DMS53 treated with DMSO at 0.1 percent for 48 hours (cell line): ENCODE measurements at regions not wholly inside any gene's neighbourhood (a gene's known extent, or its start where the extent isn't known, plus 50 kb on each side); places are given as distances from the start of the nearest gene placed in this dataset.

Source experiments
- DNase-seq: peaks from one replicate; lab custom pipeline; 2025; ENCODE audit not compliant: unreplicated experiment; lab: John Stamatoyannopoulos, UW

DNA sequence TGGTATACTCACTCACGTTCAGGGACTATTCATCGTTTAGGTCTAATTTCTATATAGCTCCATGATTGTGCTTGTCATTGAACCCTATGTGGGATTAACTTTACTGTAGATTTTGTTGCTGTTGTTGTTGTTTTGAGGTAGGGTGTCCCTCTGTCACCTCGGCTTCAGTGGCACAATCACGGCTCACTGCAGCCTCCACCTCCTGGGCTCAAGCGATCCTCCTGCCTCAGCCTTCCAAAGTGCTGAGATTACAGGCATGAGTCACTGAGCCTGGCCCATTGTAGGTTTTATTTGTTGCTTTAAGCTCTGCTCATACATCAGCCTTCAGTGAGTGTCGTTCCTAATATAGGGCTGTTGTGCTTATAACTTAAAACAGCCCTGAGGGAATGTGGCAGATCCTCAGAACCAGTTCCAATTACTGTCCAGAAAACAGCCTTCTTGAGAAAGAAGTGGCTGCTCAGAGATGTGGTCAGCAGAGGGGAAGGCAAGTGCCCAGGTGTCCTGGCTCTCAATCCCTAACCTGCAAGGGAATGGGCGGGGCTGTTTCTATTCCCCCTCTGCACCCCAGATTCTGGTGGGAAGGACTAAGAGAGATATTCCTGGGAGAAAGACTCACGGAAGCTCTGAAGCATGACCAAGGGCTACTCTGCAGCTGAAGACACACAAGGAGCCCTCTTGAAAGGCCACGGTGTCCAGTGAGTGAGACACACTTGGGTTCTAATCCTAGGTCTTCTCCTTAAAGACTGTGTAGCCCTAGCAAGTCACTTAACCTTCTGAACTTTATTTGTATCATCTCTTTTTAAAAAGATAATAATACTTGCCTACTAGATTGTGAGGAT is 79.6 kb upstream of the LCLAT1 start:
- no peak for DNase-seq

DNA sequence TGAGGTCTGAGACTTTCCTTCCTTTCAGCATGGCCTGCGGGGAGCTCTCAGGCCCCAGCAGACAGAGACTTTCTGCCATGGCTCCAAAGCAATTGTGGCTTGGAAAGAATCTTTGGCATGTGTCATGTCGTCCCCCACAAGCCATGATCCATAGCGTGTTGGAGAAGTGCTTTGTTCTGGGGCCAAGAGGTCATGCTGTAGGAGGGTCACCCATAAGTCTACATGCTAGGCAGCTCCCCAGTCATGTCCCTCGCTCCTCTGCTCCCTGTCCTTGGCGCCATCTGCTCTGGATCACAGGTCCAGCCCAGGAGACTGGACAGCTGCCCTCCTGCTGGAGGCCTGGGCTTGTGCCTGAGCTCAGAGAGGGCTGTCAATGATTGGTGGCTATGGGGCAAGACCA is 78.8 kb upstream of the LCLAT1 start:
- DNase-seq: no peak

DNA sequence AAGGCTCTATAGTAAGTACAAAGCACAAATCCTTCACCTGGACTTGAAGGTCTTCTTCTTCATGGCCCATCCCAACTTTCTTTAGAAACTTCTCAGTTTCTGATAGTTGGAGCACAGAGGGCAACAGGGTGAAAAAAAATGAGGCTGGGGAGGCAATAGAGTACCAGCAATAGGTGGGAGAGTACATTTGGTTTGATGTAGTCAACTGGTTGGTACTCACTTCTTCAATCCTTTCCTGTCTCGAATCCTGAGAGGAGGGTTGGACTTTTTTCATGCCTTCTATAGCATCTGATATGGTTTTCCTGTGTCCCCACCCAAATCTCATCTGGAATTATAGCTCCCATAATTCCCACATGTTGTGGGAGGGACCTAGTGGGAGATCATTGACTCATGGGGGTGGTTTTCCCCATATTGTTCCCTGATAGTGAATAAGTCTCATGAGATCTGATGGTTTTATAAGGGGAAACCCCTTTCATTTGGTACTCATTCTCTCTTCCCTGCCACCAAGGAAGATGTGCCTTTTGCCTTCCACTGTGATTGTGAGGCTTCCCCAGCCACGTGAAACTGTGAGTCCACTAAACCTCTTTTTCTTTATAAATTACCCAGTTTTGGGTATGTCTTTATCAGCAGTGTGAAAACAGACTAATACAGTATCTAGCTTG is 75.9 kb upstream of the LCLAT1 start:
- no peak for DNase-seq

DNA sequence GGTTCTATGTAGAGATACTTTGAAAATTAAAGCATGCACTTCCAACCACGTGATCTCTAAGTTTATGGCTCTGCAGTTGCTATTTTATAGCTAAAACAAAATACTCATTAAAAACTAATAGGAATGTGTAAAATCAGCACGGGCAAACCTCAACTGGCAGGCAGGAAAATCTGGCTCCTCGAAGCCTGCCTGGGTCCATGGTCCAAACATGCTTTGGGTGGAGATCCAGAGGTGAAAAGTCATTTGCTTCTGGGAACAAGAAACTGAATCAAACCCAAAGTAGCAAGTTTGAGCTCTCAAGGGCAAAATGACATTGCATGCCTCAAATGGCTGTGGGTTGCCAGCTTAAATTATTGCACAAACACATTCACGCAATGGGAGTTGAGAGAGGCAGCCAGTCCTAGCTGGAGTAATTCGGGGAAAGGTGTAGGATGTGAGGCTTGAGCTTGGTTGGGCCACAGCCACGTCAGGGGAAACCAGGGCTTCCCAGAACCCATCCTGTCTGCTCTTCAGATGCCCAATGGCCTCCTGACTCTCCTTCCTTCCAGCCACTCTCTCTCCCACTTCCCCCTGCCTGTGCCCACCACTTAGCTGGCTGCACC is 75.2 kb upstream of the LCLAT1 start:
- no peak for DNase-seq

DNA sequence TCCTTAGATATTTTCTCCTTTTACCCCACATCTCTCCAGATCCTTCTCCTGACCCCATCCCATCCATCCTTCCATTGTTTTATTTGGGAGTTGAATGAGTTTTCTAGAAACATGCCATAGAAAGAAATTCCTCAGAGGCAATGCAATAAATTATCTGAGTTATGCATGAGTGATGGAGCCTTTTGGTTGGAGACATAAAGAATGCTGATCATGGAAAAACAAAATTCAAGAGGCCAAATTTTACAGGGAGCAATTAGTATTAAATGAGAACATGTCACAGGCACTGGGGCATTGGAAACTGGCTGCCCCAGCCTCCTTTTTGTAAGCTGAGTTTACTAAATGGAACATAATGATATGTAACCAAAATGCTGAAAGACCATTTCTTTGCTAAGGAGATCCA is 74.2 kb upstream of the LCLAT1 start:
- no peak for DNase-seq

DNA sequence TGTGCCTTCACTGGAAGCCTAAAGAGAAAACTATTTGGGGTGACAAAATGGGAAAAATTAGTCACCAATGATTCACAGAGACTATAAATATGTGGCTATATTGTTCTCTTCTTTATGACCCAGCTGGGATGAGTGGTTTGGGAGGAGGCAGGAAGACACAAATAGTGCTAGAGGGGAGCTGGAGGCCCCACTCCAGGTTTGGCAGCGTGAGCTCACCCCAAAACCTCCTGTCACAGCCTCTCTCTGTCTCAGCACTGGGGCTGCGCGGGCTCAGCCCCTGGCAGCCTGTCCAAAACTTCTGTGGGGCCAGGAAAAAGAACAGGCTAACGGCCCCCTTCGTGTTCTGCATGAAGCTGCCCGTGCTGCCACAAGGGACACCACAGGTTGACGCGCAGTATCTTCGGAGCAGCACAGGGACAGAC is 73.2 kb upstream of the LCLAT1 start:
- DNase-seq: no peak

DNA sequence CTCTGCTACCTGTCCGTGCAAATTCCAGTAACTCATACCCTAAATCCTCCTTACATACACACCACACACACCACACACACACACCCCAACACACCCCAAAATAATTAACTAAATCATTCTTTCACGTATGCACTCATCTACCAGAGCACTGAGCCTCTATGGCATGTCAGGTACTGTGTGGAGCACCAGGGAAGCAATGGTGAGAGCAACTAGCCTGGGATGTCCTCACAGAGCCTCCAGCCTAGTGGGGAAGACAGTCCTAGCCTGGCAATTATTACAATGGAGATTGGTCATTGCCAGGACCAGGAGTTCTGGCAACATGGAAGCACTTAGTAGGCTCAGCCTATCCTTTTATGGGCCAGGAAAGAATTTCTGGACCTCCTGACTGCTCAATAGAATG is 72.7 kb upstream of the LCLAT1 start:
- DNase-seq: no peak

DNA sequence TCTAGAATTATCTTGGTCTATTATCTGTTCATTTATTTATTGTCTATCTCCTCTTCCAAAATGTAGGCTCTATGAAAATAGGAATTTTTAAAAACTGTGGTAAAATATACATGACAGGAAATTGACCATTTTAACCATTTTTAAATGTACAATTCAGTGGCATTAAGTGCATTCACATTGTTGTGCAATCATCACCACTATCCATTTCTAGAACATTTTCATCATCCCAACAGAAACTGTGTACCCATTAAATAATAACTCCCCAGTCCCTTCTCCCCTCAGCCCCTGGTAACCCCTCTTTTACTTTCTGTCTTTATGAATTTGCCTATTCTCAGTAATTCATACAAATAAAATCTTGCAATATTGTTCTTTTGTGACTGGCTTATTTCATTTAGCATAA is 71.1 kb upstream of the LCLAT1 start:
- no peak for DNase-seq

DNA sequence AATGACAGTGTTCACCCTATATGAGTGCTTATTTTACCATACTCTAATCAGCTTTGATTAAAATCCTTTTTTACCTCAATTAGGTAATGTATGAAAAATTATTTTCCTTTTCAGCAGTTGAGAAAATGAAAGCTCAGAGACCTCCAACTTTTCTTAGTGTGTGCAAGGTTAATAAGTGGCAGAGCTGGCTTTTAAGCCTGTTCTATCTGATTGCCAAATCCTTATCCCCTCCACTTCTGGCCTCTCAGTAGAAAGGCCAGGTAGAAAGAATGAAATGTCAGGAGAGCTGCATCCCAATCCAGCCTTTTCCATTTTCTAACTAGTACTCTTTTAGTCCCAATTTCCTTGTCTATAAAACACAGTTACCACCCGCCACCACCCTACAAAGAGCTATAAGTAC is 67.6 kb upstream of the LCLAT1 start:
- no peak for DNase-seq

DNA sequence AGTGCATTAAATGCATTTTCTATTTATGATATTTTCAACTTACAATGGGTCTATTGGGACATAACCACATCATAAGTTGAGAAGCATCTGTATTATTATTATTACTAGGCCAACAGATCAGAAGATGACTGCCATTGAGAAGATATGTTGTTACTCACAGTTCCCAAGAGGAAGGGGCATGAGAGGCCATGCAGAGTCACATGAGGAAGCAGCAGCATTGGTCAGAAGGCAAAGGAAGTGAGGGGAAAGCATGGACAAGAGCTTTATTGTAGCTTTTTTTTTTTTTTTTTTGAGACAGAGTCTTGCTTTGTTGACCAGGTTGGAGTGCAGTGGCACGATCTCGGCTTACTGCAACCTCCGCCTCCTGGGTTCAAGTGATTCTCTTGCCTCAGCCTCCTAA is 66.2 kb upstream of the LCLAT1 start:
- no peak for DNase-seq

DNA sequence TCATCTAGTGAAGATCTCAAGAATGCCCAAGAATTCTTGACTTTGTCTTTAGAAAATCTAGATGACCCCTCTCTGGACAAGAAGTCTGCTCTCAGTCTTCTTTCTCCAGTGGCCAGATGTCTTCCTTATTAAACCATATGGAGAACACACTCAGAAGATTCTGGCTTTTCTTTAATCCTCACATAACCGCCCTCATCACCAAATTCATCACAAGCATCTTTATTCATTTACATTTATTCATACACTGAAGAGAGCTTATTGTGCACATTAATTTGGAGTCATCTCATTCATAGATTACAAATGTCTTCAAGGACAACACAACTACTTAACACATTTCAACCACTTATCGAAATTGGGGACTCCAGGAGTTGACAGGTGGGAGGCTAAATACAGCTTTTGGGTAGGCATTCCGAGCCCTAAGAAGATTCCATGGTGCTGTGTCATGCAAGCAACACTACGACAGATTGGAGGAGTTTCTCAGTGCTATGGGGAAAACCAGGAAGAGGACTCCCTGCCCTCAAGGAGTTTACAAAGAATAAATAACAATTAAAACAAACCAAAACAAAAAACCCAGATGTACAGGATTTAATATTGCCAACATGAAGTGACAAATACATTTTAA is 64.8 kb upstream of the LCLAT1 start:
- no peak for DNase-seq

DNA sequence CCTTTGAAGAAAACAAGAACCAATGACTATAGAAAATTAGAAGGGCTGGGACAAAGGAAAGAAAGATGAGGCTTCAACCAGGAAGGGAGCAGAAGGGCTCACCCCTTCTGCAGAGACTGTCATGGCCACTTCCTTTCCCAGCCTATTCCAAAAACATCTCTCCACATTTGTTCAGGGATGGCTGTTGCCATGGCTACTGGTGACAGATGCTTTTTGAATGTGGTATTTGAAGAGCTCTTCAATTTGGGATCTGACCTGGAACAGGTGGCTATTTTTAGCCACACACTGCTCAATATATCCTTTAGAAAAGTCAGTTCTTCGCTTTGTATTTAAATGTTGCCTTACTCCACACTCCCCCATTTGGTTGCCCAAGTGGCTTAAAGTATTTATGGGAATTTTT is 64.1 kb upstream of the LCLAT1 start:
- no peak for DNase-seq

DNA sequence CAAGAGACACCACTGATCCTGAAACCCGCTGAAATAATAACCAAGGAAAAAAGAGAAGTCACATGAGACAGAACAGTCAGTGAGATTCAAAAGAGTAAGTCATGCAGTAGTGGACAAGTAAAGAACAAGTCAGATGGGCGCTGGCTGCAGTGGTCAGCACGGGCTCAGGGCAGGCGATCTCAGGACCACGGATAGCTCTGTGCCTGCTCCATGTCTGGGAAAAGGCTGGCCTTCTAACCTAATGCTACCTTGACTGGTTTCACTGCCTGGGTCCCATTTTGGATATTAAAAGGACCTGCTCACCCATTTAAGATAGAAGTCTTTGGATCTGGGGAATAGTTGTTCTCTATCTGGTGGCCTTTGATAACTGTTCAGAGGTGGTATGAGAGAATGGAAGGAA is 61.7 kb upstream of the LCLAT1 start:
- no peak for DNase-seq

DNA sequence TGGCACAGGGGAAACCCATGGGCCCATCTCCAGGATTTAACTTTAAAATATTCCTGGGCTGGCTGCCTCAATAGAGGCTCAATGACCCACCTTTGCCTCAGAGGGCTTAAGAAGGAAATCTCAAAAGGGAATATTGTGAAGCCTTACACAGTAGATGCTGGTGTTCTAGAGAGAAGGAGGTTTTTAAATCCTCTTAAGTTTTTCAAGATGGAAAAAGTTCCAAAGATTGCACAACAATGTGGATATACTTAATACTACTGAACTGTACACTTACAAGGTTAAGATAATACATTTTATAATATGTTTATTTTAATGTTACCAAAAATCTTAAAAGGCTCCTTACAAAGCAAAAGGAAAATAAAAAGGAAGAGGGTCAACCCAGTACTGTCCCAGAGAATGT is 54.9 kb upstream of the LCLAT1 start:
- DNase-seq: no peak

DNA sequence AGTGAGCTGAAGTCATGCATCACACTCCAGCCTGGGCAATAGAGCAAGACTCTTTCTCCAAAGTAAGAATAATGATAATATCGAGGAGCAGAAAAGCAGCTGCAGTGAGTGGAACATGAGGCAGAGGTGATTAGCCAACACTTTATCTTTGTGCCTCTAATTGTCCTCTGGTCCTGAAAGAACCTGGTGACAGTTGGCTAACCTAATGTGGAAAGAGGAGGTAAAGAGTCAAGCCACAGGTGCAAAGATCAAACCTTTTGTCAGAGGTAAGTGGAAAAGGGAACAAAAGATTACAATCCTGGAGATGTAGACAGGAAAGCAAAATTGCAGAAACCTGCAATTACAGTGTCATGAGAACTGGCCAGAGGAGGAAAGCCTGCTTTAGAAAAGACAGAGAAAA is 53.5 kb upstream of the LCLAT1 start:
- DNase-seq: no peak

DNA sequence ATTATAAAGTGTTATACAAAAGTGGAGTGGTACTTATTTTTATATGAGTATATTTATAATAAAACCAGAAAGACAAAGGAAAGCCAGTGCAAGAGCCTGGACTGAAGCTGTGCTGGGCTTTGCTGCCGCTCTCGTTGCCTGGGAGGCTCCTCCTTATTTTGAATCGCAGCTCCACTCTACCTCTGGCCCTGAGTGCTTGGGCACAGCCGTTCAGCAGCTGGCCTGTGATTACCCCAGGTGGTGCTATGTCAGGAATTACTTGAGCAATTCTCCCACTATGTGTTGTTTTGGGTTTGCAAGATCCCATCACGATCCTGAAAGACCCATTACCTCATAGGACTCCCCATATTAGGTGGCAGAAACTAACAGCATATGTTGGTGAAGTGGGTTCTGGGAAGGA is 53.0 kb upstream of the LCLAT1 start:
- no peak for DNase-seq

DNA sequence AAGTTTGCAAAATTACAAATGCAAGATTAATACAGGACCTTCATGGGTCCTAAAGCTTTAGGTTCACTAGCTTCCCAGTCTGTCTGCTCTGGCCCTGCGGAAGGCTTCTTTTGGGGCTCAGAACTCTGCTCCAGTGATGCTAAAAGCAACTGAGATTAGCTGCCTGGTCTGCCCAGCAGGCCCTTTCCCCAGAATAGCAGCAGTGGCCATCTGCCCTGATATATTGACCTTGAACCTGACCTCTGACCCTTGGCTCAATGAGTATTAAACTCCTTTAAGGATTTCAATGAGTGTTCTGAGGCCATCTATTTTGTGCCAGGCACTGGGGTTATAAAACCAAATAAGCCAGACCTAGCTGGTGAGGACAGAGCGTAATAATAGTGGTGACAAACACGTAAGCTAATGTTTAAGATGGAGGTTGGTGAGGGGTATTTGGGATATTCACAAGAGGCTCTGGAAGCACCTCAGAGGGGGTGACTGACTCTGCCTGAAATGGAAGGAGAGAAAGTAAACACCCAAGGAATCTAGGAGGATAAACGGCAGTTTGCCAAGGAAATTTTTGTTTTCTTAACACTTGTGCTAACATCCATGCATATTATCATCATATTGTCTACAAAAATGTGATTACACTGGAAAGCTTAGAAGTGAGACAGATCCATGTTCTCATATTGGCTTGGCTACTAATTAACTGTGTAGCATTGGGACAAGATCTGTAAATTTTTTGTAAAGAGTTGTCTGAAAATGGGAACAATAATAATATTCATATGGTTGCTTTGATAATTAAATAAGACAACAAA is 50.4 kb upstream of the LCLAT1 start:
- no peak for DNase-seq
